WTC11 (cell line): ENCODE measurements at regions not wholly inside any gene's neighbourhood (a gene's known extent, or its start where the extent isn't known, plus 50 kb on each side); places are given as distances from the start of the nearest gene placed in this dataset.
A peak's percentile ranks its signal among the peaks of the same experiment; 100 is the strongest.

Experiments used
- ATAC-seq: fragments of 200-7000 bp; cut with Tn5 transposase; 2 replicates; pipeline ENCODE4 v1.10.0; 2021; ENCODE audit warnings: mild to moderate bottlenecking, moderate library complexity
- CTCF ChIA-PET: fragments of 300-600 bp; sonication (Branson Sonifier 250); formaldehyde crosslinking; loops from one replicate; lab custom pipeline; 2021; ENCODE audit warnings: antibody characterized with exemption; lab: Charles Lee
- POLR2A ChIA-PET: fragments of 350-600 bp; sonication (Branson Sonifier 250); formaldehyde crosslinking; loops from one replicate; lab custom pipeline; 2021; ENCODE audit warnings: antibody characterized with exemption; lab: Charles Lee
- DNase-seq: peaks from one replicate; pipeline ENCODE4 v3.0.0; 2021; ENCODE audit warnings: low spot score
- H3K27ac Mint-ChIP-seq: 2 replicates; pipeline ENCODE4 v1.8.0; 2021; ENCODE audit warnings: mixed read lengths
- H3K27me3 Mint-ChIP-seq: 2 replicates; pipeline ENCODE4 v1.8.0; 2021; ENCODE audit warnings: low read depth, mild to moderate bottlenecking, moderate library complexity, mixed read lengths
- H3K36me3 Mint-ChIP-seq: 2 replicates; pipeline ENCODE4 v1.8.0; 2021; ENCODE audit warnings: mixed read lengths
- H3K4me1 Mint-ChIP-seq: 2 replicates; pipeline ENCODE4 v1.8.0; 2022; ENCODE audit warnings: mixed read lengths
- H3K4me3 Mint-ChIP-seq: 2 replicates; pipeline ENCODE4 v1.8.0; 2021; ENCODE audit warnings: mild to moderate bottlenecking, moderate library complexity, mixed read lengths
- H3K9me3 Mint-ChIP-seq: 2 replicates; pipeline ENCODE4 v1.8.0; 2021; ENCODE audit warnings: mixed read lengths
- ARID4B ChIP-seq: sonication (generic); formaldehyde crosslinking; IDR thresholded peaks from 2 replicates; pipeline ENCODE4 v1.8.0; 2023; ENCODE audit warnings: missing genetic modification reagents, mild to moderate bottlenecking, borderline replicate concordance
- ATF2 ChIP-seq: sonication (generic); formaldehyde crosslinking; IDR thresholded peaks from 2 replicates; pipeline ENCODE4 v1.8.1; 2022; ENCODE audit warnings: low read depth, missing genetic modification reagents, borderline replicate concordance
- E2F5 ChIP-seq: sonication (generic); formaldehyde crosslinking; IDR thresholded peaks from 2 replicates; pipeline ENCODE4 v1.8.1; 2022; ENCODE audit warnings: mild to moderate bottlenecking, moderate library complexity, missing genetic modification reagents
- FOXK1 ChIP-seq: sonication (generic); formaldehyde crosslinking; IDR thresholded peaks from 2 replicates; pipeline ENCODE4 v1.8.0; 2022; ENCODE audit warnings: mild to moderate bottlenecking, moderate library complexity, missing genetic modification reagents
- HMGA2 ChIP-seq: fragments of 250-450 bp; sonication (Bioruptor Pico); IDR thresholded peaks from 2 replicates; pipeline ENCODE4 v1.4.0; 2021; ENCODE audit warnings: mild to moderate bottlenecking, moderate library complexity
- MLX ChIP-seq: sonication (generic); formaldehyde crosslinking; IDR thresholded peaks from 2 replicates; pipeline ENCODE4 v1.8.1; 2023; ENCODE audit warnings: mild to moderate bottlenecking, missing genetic modification reagents, moderate library complexity
- MXD4 ChIP-seq: fragments of 250-450 bp; sonication (Bioruptor Pico); IDR thresholded peaks from 2 replicates; pipeline ENCODE4 v1.8.0; 2021; ENCODE audit warnings: mild to moderate bottlenecking, moderate library complexity, borderline replicate concordance
- NFATC4 ChIP-seq: fragments of 250-450 bp; sonication (Bioruptor Pico); IDR thresholded peaks from 2 replicates; pipeline ENCODE4 v1.9.0; 2021; ENCODE audit warnings: mild to moderate bottlenecking
- NFE2L1 ChIP-seq: sonication (generic); formaldehyde crosslinking; IDR thresholded peaks from 2 replicates; pipeline ENCODE4 v1.8.1; 2023; ENCODE audit warnings: missing genetic modification reagents
- PRDM15 ChIP-seq: sonication (generic); formaldehyde crosslinking; IDR thresholded peaks from 2 replicates; pipeline ENCODE4 v1.8.0; 2022; ENCODE audit warnings: missing genetic modification reagents
- PREB ChIP-seq: sonication (generic); formaldehyde crosslinking; IDR thresholded peaks from 2 replicates; pipeline ENCODE4 v1.8.1; 2022; ENCODE audit warnings: mild to moderate bottlenecking, missing genetic modification reagents, moderate library complexity, borderline replicate concordance
- TCF7 ChIP-seq: sonication (generic); formaldehyde crosslinking; IDR thresholded peaks from 2 replicates; pipeline ENCODE4 v1.8.0; 2022; ENCODE audit warnings: mild to moderate bottlenecking, low read depth, missing genetic modification reagents, moderate library complexity
- USF1 ChIP-seq: sonication (generic); formaldehyde crosslinking; IDR thresholded peaks from 2 replicates; pipeline ENCODE4 v1.8.0; 2022; ENCODE audit warnings: mild to moderate bottlenecking, missing genetic modification reagents
- ZNF121 ChIP-seq: sonication (generic); formaldehyde crosslinking; IDR thresholded peaks from 2 replicates; pipeline ENCODE4 v1.8.0; 2023; ENCODE audit warnings: missing genetic modification reagents
- ZNF281 ChIP-seq: sonication (generic); formaldehyde crosslinking; IDR thresholded peaks from 2 replicates; pipeline ENCODE4 v1.8.0; 2023; ENCODE audit warnings: mild to moderate bottlenecking, missing genetic modification reagents

- TF ChIP-seq ATF2 (CRISPR knock-in tag) = no peak
- no peak for TF ChIP-seq ZNF121 (CRISPR knock-in tag)
- TF ChIP-seq HMGA2 = no peak
- TF ChIP-seq MXD4 (CRISPR knock-in tag) = no peak
- no peak for TF ChIP-seq E2F5 (CRISPR knock-in tag)
- no peak for TF ChIP-seq FOXK1 (CRISPR knock-in tag)
- TF ChIP-seq USF1 (CRISPR knock-in tag) = no peak
- no peak overlapping the region for H3K27ac Mint-ChIP-seq
- peak overlapping the region; percentile 78 for H3K4me3 Mint-ChIP-seq
- peaks cover 61% of the 10 kb centered on the region for H3K27me3 Mint-ChIP-seq
- H3K4me1 Mint-ChIP-seq = peaks cover 23% of the 10 kb centered on the region
- no peak for ATAC-seq
- ChIA-PET POLR2A (interaction anchor here (1.0 to 1.2 kb wide), 2 partner anchors 80 to 193 kb away, joined by 3 to 4 read pairs; no protein-coding TSS in a partner anchor), CTCF (interaction anchor here (0.5 to 2.4 kb wide), 9 partner anchors 9 to 1089 kb away, joined by 3 to 44 read pairs (median 4); no protein-coding TSS in a partner anchor)
- H3K9me3 Mint-ChIP-seq = no peaks in the 10 kb centered on the region
- no peak for DNase-seq
- H3K36me3 Mint-ChIP-seq = no peaks in the 10 kb centered on the region
These were observed 355.5 kb downstream of the SNAPC1 start for GRCh38 chr14:62117751-62118105.

GRCh38 chr14:62118461-62118860 lies 356.2 kb downstream of the SNAPC1 start:
- CTCF ChIA-PET = interaction anchor here (1.2 to 2.4 kb wide), 3 partner anchors 8 to 223 kb away, joined by 4 to 44 read pairs (median 42); no protein-coding TSS in a partner anchor
- no peaks in the 10 kb centered on the region for H3K36me3 Mint-ChIP-seq
- H3K27me3 Mint-ChIP-seq = peaks cover 61% of the 10 kb centered on the region
- H3K4me3 Mint-ChIP-seq = 0 out of 2 replicates have a peak overlapping the region, but pooled peaks have one; percentile 5
- no peaks in the 10 kb centered on the region for H3K9me3 Mint-ChIP-seq
- DNase-seq (no peak), ATAC-seq (no peak)
- H3K27ac Mint-ChIP-seq = no peak overlapping the region
- H3K4me1 Mint-ChIP-seq = peaks cover 15% of the 10 kb centered on the region
- POLR2A ChIA-PET = no interaction called here
- TF ChIP-seq PREB (CRISPR knock-in tag) (no peak), ZNF281 (CRISPR knock-in tag) (no peak), ARID4B (CRISPR knock-in tag) (no peak), MLX (CRISPR knock-in tag) (no peak), PRDM15 (CRISPR knock-in tag) (no peak), NFE2L1 (no peak), TCF7 (CRISPR knock-in tag) (no peak), NFATC4 (CRISPR knock-in tag) (no peak)
